ENCODE measurements at regions not wholly inside any gene's neighbourhood (a gene's known extent, or its start where the extent isn't known, plus 50 kb on each side); places are given as distances from the start of the nearest gene placed in this dataset.
A peak's percentile ranks its signal among the peaks of the same experiment; 100 is the strongest.

DNA sequence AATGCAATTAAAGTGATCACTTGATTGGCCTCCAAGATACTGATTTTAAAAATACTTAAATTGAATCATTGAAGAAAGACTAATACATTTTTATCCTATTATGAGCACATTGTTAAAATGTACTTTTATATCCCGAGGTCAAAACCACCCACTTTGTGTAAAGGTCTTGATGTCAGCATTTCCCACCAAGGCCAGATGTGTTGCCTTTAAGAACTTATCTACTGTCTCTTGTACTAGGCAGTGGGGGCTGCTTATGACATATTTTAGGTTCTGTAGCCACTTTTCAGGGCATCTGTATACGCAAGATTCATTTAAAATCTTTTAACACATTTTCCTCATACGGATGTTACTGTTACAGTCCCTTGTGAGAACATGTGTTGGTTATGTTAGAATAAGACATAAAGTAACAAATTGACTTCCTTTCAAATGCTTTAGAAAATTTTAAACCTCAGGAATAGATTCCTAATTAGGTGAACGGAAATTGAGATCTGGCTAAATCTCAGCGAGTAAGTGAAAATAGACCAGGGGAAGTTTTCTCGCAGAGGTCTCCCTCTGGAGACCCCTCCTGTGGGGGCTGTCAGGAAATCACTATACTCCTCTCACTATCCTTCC is 456.2 kb downstream of the ADAMTS20 start:
- Histone ChIP-seq H3K4me3 (ENCODE audit: low read length in 2 of 2) (no peak overlapping the region), H3K4me1 (ENCODE audit: control insufficient read depth in 1 of 2, insufficient read depth in 2 of 2, low read length in 2 of 2) (no peaks in the 10 kb centered on the region), H3K9me3 (ENCODE audit: control insufficient read depth, low read length) (no peaks in the 10 kb centered on the region), H3K36me3 (ENCODE audit: control insufficient read depth in 1 of 2, insufficient read depth in 2 of 2, low read length in 1 of 2) (no peaks in the 10 kb centered on the region), H3K27ac (ENCODE audit: low read depth in 1 of 2, low read length in 2 of 2) (no peak overlapping the region), H3K27me3 (ENCODE audit: control insufficient read depth in 1 of 2, insufficient read depth in 2 of 2, low read length in 1 of 2) (no peaks in the 10 kb centered on the region)
- DNase-seq (no peak), ATAC-seq (ENCODE audit: low FRiP score) (no peak)
- 85 to 90% methylated on average over 6 of the region's 6 CpGs for WGBS, 2 donors
- intact Hi-C loops (cut with DNase I): no loop called here

DNA sequence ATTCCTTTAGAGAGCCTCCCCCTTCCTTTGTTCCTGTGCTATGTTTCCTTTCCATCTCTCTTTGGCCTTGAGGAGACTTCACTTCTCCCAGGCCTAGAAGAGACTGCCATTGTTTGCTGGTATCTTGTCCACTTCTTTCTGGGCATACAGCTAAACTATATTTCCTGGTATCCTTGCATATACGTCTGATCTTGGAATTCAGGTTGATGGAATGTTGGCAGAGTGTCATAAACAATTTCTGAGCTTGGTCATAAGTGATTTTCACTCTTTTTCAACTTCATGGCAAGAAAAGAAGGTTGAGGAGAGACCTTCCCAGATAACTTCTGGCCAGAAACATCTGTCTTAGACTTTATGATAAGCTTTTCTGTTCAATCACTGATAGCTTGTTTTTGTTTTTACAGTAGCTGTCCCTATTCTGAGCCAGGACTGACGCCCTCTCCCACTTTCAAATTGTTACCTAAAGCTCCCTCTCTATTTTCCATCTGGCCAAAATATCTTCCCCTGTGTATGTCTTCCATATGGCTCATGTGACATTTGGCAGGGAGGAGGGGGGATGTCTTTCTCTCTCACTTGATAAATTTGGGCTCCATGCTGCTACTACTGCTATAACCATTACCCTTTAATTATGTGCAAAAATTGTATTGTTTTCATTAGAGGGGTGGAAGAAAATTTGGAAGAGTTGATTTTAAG is 457.0 kb downstream of the ADAMTS20 start:
- ATAC-seq (ENCODE audit: low FRiP score) (no peak), DNase-seq (no peak)
- Histone ChIP-seq H3K4me1 (ENCODE audit: control insufficient read depth in 1 of 2, insufficient read depth in 2 of 2, low read length in 2 of 2) (no peaks in the 10 kb centered on the region), H3K9me3 (ENCODE audit: control insufficient read depth, low read length) (no peaks in the 10 kb centered on the region), H3K27ac (ENCODE audit: low read depth in 1 of 2, low read length in 2 of 2) (no peak overlapping the region), H3K27me3 (ENCODE audit: control insufficient read depth in 1 of 2, insufficient read depth in 2 of 2, low read length in 1 of 2) (no peaks in the 10 kb centered on the region), H3K36me3 (ENCODE audit: control insufficient read depth in 1 of 2, insufficient read depth in 2 of 2, low read length in 1 of 2) (no peaks in the 10 kb centered on the region), H3K4me3 (ENCODE audit: low read length in 2 of 2) (no peak overlapping the region)
- intact Hi-C loops (cut with DNase I): no loop called here
- 44 to 60% methylated on average over 2 of the region's 2 CpGs for WGBS, 2 donors

DNA sequence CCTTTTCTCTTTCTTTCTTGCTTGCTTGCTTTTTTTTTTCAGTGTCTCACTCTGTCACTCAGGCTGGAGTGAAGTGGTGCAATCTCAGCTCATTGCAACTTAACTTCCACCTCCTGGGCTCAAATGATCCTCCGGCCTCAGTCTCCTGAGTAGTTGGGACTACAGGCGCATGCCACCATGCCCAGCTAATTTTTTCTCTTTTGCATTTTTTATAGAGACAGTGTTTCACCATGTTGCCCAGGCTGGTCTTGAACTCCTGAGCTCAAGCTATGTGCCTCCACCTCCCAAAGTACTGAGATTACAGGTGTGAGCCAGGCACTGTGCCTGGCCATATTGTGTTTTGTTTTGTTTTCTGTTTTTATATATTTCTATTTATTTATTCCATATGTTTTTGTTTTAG is 461.0 kb downstream of the ADAMTS20 start:
- intact Hi-C loops (cut with DNase I): no loop called here
- no peaks in the 10 kb centered on the region for H3K4me1 ChIP-seq (ENCODE audit: control insufficient read depth in 1 of 2, insufficient read depth in 2 of 2, low read length in 2 of 2)
- no peaks in the 10 kb centered on the region for H3K27me3 ChIP-seq (ENCODE audit: control insufficient read depth in 1 of 2, insufficient read depth in 2 of 2, low read length in 1 of 2)
- no peaks in the 10 kb centered on the region for H3K36me3 ChIP-seq (ENCODE audit: control insufficient read depth in 1 of 2, insufficient read depth in 2 of 2, low read length in 1 of 2)
- WGBS, 2 donors: 98 to 100% methylated on average over 2 of the region's 2 CpGs
- ATAC-seq (ENCODE audit: low FRiP score) (no peak), DNase-seq (no peak)
- H3K9me3 ChIP-seq (ENCODE audit: control insufficient read depth, low read length): no peaks in the 10 kb centered on the region
- H3K27ac ChIP-seq (ENCODE audit: low read depth in 1 of 2, low read length in 2 of 2): no peak overlapping the region
- H3K4me3 ChIP-seq (ENCODE audit: low read length in 2 of 2): no peak overlapping the region

DNA sequence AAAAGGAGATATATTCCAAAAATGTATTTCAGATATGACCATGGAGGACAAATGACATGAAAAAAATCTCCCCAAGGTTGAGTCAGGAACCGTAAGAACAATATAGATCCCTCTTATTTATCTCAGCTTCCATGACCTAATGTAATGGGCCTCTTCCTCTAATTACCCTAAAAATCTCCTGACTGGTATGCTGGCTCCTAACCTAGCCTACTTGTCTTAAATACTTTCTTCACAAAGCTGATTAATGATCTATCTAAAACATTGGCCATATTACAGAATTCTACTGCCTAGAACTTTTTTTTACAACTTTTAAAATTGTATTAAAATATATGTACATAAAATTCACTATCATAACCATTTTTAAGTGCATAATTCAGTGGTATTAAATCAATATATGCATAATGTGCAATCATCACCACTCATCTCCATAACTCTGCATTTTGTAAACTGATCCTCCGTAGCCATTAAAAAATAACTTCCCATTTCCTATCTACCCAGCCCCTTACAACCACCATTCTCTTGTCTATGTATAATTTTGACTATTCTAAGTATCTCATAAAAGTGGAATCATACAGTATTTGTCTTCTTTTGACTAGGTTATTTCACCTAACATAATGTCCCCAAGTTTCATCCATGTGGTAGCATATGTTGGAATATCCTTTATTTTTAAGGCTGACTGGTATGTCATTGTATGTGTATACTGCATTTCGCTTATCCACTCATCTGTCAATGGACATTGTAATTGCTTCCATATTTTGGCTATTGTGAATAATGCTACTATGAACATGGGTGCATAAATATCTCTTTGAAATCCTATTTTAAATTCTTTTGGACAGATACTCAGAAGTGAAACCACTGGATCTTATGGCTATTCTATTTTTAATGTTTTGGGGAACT is 464.6 kb downstream of the ADAMTS20 start:
- Histone ChIP-seq H3K36me3 (ENCODE audit: control insufficient read depth in 1 of 2, insufficient read depth in 2 of 2, low read length in 1 of 2) (no peaks in the 10 kb centered on the region), H3K9me3 (ENCODE audit: control insufficient read depth, low read length) (no peaks in the 10 kb centered on the region), H3K27me3 (ENCODE audit: control insufficient read depth in 1 of 2, insufficient read depth in 2 of 2, low read length in 1 of 2) (no peaks in the 10 kb centered on the region), H3K27ac (ENCODE audit: low read depth in 1 of 2, low read length in 2 of 2) (no peak overlapping the region), H3K4me3 (ENCODE audit: low read length in 2 of 2) (no peak overlapping the region), H3K4me1 (ENCODE audit: control insufficient read depth in 1 of 2, insufficient read depth in 2 of 2, low read length in 2 of 2) (no peaks in the 10 kb centered on the region)
- intact Hi-C loops (cut with DNase I): no loop called here
- WGBS, 2 donors: 91 to 93% methylated on average over 3 of the region's 3 CpGs
- ATAC-seq (ENCODE audit: low FRiP score) (no peak), DNase-seq (no peak)

DNA sequence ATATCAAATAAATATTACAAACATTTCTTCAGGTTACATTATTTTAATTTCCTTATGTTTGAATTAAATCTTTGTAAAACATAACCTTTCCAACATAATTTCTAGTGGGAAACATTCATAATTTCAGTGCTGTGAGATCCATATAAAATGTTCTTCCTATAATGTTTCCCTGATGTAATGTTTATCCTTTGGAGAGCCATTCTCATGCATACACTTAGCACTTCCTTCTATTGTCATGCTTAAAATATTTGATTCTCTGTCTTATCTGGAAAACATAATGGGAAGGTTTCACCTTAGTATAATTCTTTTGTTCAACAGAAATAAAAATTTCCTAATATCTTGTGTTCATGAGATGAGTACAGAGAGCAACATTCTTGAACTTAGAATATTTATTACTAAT is 472.5 kb downstream of the ADAMTS20 start:
- H3K27me3 ChIP-seq (ENCODE audit: control insufficient read depth in 1 of 2, insufficient read depth in 2 of 2, low read length in 1 of 2): no peaks in the 10 kb centered on the region
- ATAC-seq (ENCODE audit: low FRiP score) (no peak), DNase-seq (no peak)
- no peak overlapping the region for H3K27ac ChIP-seq (ENCODE audit: low read depth in 1 of 2, low read length in 2 of 2)
- H3K9me3 ChIP-seq (ENCODE audit: control insufficient read depth, low read length): no peaks in the 10 kb centered on the region
- no peaks in the 10 kb centered on the region for H3K36me3 ChIP-seq (ENCODE audit: control insufficient read depth in 1 of 2, insufficient read depth in 2 of 2, low read length in 1 of 2)
- intact Hi-C loops (cut with DNase I): no loop called here
- no peaks in the 10 kb centered on the region for H3K4me1 ChIP-seq (ENCODE audit: control insufficient read depth in 1 of 2, insufficient read depth in 2 of 2, low read length in 2 of 2)
- H3K4me3 ChIP-seq (ENCODE audit: low read length in 2 of 2): no peak overlapping the region

DNA sequence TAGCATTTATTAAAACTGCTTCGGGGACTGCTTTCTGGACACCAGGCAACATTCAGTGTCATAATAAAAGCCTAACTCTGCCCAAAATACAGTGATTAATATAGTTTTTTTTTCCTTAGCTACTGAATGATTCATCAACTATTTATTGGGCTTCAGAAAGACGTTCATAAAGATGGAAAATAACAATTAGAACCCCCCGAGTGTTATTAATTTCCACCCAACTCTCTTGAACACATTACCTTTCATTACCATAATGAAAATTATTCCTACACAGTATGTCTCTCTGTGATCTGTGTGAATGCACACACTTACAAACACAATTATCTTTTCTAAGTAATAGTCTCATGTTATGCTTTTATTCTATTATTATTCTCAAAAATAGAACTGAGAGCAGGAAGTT is 473.0 kb downstream of the ADAMTS20 start:
- no peaks in the 10 kb centered on the region for H3K36me3 ChIP-seq (ENCODE audit: control insufficient read depth in 1 of 2, insufficient read depth in 2 of 2, low read length in 1 of 2)
- intact Hi-C loops (cut with DNase I): no loop called here
- H3K4me3 ChIP-seq (ENCODE audit: low read length in 2 of 2): no peak overlapping the region
- no peak for DNase-seq
- H3K4me1 ChIP-seq (ENCODE audit: control insufficient read depth in 1 of 2, insufficient read depth in 2 of 2, low read length in 2 of 2): no peaks in the 10 kb centered on the region
- 73 to 80% methylated on average over 3 of the region's 3 CpGs for WGBS, 2 donors
- ATAC-seq (ENCODE audit: low FRiP score): no peak
- H3K9me3 ChIP-seq (ENCODE audit: control insufficient read depth, low read length): no peaks in the 10 kb centered on the region
- no peak overlapping the region for H3K27ac ChIP-seq (ENCODE audit: low read depth in 1 of 2, low read length in 2 of 2)
- H3K27me3 ChIP-seq (ENCODE audit: control insufficient read depth in 1 of 2, insufficient read depth in 2 of 2, low read length in 1 of 2): no peaks in the 10 kb centered on the region

DNA sequence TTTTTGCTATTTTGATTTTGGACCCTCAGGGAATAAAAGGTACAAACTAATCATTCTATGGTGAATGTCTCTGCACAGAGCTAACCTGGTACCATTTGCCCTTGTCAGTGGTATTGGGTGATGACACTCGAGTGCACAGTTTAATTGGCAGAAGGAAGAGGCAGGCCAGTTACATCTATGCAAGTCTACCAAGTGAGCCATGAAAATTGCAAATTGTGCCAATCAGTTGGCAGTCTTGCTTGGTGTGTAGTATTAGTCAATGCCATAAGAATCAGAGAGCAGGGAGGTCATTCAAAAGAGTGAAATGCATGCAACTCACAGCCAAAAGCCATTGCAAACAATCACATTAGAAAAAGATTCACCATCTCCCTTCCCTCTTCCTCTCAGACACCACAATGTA is 479.6 kb downstream of the ADAMTS20 start:
- ATAC-seq (ENCODE audit: low FRiP score) (no peak), DNase-seq (no peak)
- Histone ChIP-seq H3K4me1 (ENCODE audit: control insufficient read depth in 1 of 2, insufficient read depth in 2 of 2, low read length in 2 of 2) (peaks cover 0 to 2% of the 10 kb centered on the region in 2 donors), H3K27me3 (ENCODE audit: control insufficient read depth in 1 of 2, insufficient read depth in 2 of 2, low read length in 1 of 2) (no peaks in the 10 kb centered on the region), H3K9me3 (ENCODE audit: control insufficient read depth, low read length) (no peaks in the 10 kb centered on the region), H3K4me3 (ENCODE audit: low read length in 2 of 2) (no peak overlapping the region), H3K36me3 (ENCODE audit: control insufficient read depth in 1 of 2, insufficient read depth in 2 of 2, low read length in 1 of 2) (no peaks in the 10 kb centered on the region), H3K27ac (ENCODE audit: low read depth in 1 of 2, low read length in 2 of 2) (no peak overlapping the region)
- 95% methylated on average over 1 of the region's 1 CpG for WGBS, 2 donors
- intact Hi-C loops (cut with DNase I): no loop called here

DNA sequence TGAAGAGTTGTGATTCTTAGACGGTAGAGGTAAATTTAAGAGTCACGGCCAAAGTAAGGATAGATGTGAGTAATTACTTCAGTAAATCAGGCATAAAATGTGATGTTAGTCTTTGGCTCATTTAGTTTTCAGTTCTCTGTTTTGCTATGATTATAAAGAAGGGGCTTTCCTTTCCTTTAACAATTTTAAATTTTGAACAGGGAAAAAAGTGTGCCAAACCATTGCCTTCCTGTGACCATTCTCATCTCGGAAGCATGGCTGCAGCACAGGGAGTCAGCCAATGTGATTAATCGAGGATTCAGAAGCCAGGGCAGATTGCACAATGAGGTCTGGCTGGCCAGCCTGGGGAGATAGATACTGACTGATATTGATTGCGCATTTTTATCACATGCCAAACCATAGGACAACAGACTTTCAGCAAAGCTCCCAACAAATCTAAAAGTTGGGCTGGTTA is 480.2 kb upstream of the PRICKLE1 start:
- Histone ChIP-seq H3K27ac (ENCODE audit: low read depth in 1 of 2, low read length in 2 of 2) (no peak overlapping the region), H3K4me3 (ENCODE audit: low read length in 2 of 2) (no peak overlapping the region), H3K4me1 (ENCODE audit: control insufficient read depth in 1 of 2, insufficient read depth in 2 of 2, low read length in 2 of 2) (peaks cover 0 to 2% of the 10 kb centered on the region in 2 donors), H3K36me3 (ENCODE audit: control insufficient read depth in 1 of 2, insufficient read depth in 2 of 2, low read length in 1 of 2) (no peaks in the 10 kb centered on the region), H3K27me3 (ENCODE audit: control insufficient read depth in 1 of 2, insufficient read depth in 2 of 2, low read length in 1 of 2) (no peaks in the 10 kb centered on the region), H3K9me3 (ENCODE audit: control insufficient read depth, low read length) (no peaks in the 10 kb centered on the region)
- peak; percentile 71 for ATAC-seq (ENCODE audit: low FRiP score)
- intact Hi-C loops (cut with DNase I): no loop called here
- WGBS, 2 donors: 43 to 45% methylated on average over 5 of the region's 5 CpGs
- peak; percentile 54 to 77 for DNase-seq
